A204.1 (cell line): ENCODE measurements at regions not wholly inside any gene's neighbourhood (a gene's known extent, or its start where the extent isn't known, plus 50 kb on each side); places are given as distances from the start of the nearest gene placed in this dataset.
"Not testable (repeated sequence)": the region's sequence is repeated elsewhere in the genome, so short reads cannot be mapped to it uniquely, and the experiment has no call there.

ENCODE experiments used
- FAIRE-seq: peaks from 2 replicates; lab custom pipeline; 2012; peaks lifted over from hg19 to GRCh38; lab: Jason Lieb, UNC

DNA sequence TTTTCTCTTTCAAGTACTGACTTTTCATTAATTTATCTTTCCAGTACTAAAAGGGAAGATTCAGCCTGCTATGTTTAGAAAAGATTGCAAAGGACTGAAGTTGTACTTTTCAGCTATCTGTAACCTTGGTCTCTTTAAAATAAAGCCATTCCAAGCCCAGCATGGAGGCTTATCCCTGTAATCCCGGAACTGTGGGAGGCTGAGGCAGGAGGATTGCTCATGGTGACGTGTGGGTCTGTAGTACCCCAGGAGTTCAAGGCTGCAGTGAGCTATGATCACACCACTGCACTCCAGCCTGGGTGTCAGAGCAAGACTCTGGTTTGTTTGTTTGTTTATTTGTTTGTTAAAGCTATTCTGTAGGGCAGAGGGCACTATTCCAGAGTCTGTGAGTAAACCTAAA, 50.6 kb upstream of the TMEM170B start:
- no peak for FAIRE-seq

DNA sequence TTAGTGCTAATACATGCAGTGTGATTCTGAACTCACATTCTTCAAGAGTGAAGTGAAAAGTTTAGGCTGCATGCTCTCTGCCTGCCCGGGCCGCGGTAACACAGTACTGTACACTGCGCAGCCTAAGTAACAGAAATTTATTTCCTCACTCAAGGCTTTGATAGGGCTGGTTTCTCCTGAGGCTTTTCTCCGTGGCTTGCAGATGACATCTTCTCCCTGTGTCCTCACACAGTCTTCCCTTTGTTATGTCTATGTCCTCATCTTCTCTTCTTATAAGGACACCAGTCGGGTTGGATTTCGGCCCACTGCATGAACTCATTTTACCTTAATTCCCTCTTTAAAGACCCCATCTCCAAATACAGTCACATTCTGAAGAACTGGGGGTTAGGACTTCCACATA, 51.1 kb upstream of the TMEM170B start:
- FAIRE-seq: no peak

DNA sequence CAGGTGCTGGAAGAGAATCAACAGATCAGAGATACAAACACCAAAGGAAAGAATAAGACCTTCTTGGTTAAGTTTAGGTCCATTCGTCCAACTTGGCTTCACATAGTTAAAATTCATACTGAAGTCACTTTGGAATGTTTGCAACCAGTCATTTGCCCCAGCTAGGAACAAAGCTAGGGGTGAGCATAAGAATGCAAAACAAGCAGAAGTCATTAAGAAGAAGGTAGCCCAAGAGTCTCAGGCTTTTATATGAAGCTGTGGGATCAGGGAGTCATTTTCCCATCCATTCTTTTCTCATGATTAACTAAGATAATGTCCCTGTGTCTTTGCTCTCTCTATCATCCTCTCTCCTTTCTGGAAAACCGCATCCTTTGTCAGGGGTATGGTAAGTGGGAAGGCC, 51.5 kb upstream of the TMEM170B start:
- FAIRE-seq: no peak

DNA sequence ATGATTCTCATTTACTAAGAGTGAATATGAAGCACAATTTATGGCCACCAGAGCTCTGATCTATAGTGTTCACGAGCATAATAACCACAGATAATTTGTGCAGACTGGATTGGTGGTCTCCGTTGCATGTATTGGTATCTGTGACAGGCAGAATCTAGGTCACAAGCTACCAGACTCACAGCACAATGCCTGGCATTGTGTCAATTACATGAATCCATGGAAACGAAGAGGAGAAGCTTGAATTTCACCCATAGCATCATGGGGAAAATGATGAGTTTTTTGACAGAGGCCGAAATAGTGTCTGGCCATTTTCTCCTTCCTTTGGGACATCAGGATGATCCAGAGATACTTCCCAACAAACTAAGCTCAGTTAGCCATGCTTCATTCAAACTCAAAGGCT, 52.3 kb upstream of the TMEM170B start:
- FAIRE-seq: no peak

DNA sequence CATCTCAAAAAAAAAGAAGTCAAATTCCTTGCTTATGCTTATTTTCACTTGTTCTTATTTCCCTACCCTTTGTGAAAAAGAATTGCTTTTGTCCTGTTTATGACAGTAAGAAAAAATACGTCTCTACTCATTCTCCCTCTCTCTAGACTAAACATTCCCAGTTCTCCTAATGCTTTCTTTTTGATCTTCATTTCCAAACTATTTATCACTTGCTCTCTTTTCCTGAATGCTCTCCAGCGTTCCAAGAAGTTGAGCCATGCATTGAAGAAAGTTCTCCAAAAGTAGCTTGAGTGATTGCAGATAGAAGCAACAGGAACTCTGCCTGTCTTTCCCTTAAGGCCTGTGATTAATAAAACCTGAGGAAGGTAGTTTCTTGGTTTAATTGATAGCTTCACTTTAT, 53.1 kb upstream of the TMEM170B start:
- FAIRE-seq: no peak

DNA sequence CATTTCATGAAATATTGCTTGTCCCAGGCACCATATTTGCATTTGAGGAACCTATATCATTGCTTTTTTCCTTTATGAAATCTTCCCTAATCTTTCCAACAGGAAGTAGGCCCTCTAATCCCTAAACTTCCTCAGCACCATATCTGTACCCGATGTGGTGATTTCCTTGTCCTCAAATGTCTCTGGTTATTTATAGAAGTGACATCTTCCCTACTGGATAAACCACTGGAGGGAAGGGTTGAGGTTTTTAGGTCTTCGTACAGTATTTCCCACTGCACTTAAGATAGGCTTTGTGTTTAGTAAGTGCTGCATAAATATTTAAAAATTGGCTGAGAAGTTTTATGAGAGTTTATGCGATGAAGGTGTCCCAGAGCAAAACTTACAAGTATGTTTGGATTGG, 54.9 kb upstream of the TMEM170B start:
- FAIRE-seq: no peak

DNA sequence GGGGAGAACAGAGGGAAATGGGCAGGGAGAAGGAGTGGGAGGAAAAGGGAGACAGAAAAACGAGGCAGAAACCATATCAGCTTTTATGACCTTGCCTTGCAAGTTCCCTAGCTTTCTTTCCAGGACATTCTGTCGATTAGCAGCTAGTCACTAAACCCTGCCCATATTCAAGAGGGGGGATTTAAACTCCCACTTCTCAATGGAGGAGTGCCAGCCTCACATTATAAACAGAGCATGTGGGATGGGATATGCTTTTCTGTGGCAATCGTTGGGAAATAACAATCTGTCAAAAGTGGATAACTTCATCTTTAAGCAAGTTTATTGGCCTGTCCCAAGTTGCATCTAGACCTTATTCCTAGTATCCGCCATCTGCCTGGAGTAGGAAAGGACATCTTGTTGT, 57.0 kb upstream of the TMEM170B start:
- no peak for FAIRE-seq

DNA sequence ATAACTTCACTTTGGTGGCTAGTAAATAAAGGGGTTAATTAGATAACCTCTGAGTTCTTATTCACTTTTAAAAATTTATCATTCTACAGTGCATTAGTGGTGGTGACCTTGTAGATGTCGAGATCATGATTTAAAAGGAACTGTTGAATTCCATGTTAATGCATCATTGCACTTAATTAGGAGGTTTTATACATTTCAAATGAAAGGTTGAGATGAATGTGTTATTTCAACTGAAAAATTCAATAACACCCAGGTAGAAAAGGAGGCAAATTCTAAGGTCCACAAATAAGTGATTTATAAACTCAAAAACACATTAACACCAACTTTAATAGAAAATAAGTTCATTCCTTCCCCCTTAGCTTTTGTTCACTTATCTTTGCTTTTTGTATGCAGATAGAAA, 58.3 kb upstream of the TMEM170B start:
- no peak for FAIRE-seq

DNA sequence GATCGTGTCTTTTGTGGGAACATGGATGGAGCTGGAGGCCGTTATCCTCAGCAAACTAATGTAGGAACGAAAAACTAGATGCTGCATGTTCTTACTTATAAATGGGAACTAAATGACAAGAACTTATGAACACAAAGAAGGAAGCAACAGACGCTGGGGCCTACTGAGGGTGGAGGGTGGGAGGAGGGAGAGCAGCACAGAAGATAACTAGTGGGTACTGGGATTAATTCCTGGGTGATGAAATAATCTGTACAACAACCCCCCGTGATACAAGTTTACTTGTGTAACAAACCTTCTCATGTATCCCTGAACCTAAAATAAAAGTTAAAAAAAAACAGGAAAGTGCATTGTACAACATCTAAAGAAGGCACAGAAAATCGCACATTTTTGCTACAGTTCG, 59.0 kb upstream of the TMEM170B start:
- FAIRE-seq: no peak

DNA sequence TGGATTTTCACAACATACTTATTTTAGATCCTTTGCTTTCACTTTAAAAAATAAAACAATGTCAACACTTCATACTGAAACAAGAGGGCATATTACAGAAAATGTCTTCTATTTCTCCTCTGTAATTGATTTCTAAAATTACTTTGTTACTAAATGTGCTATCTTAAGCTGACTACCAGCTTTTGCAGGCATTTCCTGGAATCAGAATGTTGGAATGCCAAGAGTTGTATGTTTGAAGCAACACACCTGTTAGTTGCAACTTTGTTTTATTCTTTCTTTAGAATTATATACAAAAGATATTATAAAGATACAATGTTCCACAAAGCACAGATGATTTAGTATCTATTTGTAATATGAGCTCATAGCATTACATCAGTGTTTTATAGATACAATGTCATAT, 62.5 kb upstream of the TMEM170B start:
- FAIRE-seq: no peak

DNA sequence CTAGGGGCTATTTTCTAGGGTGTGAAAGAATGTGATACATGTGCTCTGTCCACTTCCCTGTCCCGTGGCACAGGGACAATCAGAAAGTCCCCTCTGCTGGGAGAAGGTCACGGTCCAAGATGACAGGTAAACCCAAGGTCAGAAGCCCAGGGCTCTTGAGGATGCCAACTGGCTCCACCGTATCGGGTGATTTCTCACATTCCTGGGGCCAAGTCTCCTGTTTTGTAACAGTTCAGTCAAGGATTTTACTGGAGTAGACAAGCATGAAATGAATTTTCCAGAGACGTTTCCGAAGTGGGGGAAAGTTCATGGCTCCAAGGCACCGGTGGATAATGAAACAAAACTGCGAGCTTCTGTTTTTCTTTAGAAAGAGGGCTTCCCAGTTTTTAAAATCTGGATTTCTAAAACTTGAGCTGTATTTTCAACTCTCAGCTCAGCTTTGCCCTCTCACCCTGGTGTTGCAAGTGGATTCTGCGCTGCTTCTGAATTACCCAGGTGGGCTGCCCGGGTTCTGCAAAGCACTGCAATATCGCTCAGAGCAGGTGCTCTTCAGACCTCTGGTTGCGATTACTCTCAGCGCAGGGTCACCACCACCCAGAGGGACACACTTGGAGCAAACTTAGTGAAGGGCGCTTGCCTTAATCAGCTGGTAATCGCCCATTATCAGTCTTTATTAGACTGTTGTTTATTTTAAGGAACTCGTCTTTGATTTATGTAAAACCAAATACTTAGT, 64.4 kb upstream of the TMEM170B start:
- FAIRE-seq: no peak

DNA sequence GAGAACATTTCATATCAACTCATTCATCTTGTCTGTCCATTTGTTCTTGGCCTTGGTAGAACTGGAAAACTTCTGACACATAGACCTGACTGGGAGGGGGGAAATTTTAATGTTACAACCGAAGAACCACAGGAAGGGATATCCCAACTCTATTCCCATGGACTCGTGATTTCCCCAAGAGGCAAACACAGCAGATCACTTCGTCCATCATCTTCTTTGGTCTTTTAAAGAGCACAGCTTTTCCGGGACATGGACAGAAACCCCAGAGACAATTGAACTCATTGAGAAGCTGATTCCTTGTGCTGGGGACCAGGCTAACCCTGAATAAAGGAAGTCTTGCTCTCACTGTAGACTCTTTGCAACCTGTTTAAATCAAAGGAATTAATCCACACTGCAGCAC, 66.3 kb upstream of the TMEM170B start:
- no peak for FAIRE-seq

DNA sequence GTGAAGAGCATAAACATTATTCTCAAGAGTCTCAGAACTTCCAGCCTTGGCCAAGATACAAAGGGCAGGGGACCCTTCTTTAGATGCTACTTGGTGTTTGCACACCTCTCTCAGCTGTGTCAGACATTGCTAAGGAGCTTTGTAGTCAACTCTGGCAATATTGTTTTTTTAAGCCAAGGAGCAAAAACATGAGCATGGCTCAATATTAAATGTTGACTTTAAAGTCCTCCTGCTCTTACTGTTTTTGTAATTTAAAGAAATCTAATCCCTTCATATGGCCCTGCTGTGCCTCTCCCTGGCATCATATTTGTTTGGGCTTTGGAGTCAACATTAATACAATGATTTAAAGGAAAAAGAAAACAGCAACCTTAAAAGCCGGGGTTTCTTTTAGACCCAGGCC, 67.9 kb upstream of the TMEM170B start:
- no peak for FAIRE-seq

DNA sequence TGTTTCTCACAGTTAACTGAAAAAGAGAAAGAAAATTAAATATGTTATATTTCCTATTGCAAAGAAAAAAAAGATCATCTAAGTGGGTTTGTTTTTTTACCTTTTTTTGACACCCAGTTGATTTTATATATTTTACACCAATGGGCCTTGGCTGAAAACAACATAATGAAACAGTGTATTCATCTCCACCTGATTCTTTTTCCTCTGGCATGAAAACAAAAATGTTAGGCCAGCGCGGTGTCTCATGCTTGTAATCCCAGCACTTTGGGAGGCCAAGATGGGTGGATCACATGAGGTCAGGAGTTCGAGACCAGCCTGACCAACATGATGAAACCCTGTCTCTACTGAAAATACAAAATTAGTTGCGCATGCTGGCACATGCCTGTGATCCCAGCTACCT, 69.3 kb upstream of the TMEM170B start:
- FAIRE-seq: not testable (repeated sequence)

DNA sequence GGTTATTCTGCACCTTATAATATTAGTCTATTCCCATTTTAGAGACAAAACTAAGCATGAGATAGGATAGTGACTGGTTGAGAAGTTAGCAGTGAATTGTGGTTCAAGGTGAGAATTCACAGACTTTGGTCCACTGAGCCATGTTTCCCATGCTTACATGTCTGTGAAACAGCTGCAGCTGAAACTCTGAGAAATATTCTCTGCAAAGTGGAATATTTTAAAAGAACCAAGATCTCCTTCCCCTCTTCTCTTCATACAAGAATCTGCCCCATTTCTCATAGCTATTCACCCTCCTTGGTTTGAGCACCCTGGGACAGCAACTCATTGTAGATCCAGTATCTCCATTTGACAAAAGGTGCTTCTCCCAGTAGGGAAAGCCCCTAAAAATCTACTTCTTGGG, 70.2 kb upstream of the TMEM170B start:
- FAIRE-seq: no peak

DNA sequence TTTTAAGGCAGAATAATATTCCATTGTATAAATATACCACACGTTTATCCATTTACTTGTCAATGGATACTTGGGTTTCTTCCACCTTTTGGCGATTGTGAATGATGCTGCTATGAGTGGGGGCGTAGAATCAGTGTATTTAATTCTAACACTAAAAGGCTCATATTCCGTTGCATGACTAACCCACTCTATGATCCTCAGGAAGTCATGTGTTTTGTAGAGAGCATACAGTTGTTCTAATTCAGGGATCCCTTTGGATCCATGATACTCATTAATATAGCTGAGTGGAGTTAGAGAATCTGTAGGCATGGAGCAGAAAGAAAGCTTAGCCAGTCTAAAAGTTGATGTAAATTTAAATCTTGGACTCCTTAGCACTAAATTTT, 74.2 kb upstream of the TMEM170B start:
- FAIRE-seq: no peak

DNA sequence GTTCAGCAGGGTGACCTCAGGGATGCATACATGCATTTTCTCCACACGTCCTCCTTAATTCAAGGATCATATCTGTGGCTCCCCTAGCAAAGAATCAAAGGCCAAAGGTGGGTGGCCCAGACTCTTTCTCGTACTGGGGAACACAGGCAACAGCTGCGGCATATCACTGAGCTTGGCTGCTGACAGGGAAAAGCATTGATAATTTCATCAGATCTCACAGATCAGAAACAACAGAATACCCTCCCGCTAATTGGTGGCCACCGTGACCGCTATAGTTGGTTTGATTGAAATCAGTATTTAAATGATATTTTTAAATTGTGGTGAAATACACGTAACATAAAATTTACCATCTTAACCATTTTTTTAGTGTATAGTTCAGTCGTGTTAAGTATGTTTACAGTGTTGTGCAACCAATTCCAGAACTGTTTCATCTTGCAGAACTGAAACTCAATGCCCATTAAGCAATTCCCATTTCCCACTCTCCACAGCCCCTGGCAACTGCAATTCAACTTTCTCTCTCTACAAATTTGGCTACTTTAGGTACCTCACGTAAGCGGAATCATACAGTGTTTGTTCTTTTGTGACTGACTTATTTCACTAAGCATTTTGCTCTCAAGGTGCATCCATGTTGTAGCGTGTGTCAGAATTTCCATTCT, 74.7 kb upstream of the TMEM170B start:
- FAIRE-seq: no peak

DNA sequence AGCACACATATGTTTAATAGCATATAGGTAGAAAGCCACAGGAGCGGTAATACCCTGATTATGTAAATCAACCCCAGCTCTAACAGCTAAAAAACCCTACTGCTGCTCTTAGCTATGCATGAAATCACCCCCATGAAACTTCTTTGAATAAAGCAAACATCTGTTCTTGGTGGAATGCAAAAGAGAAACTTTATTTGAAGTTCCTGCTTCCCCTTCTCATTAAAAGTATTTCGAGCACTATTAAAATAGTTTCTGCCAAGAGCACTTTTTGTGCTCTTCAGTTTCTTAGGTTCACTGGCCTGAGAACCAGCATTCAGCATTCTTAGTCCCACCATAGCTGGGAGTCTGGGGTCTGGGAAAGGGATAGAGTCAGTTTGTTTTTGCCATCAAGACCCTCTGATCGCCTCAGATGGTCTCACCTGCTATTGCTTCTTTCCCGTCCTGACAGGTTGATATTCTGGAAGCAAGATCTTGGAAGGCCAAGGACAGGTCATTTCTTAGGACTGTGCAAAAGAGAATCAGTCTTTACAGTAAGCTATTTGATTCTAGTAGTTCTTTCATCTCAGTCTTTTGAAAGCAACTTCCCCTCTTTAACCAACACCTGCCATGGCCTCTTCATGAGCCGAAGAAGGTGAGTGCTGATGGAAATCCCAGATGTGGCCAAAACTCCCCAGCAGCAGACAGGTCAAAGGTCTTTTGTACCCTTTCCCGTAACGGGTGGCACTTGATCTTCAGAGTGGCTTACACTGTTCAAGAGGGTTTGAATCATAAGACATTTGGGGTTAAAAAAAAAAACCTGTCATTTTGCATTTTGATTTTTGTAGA, 76.5 kb upstream of the TMEM170B start:
- FAIRE-seq: no peak

DNA sequence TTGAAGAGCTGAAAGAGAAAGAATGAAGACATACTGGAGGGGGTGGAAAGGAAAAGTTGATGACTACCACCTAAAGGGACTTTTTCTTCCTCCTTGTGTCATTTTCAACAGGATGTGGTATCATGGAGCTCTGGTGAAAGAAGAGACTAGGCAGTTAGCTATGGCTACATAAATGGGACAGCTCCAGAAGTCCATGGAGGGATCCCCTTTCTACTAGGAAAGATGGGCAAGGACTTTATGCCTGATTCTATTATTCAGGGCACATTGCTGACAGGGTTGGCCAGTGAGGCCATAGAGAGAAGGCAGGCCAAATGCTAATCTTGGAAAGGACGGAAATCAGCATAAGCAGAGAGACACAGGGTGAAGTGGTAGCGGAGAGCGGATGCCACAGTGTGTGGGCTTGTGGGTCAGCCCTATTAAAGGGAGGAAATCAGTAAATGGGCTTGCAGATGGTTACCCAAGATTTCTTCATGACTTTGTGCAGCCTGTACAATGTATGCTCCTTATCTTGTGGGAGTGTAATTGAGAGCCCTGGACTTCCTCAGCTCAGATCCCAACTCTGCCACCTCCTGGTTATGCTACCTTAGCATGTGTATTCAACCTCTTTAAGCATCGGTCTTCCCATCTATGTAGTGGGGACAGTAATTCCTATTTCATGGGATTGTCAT, 77.4 kb upstream of the TMEM170B start:
- FAIRE-seq: no peak

DNA sequence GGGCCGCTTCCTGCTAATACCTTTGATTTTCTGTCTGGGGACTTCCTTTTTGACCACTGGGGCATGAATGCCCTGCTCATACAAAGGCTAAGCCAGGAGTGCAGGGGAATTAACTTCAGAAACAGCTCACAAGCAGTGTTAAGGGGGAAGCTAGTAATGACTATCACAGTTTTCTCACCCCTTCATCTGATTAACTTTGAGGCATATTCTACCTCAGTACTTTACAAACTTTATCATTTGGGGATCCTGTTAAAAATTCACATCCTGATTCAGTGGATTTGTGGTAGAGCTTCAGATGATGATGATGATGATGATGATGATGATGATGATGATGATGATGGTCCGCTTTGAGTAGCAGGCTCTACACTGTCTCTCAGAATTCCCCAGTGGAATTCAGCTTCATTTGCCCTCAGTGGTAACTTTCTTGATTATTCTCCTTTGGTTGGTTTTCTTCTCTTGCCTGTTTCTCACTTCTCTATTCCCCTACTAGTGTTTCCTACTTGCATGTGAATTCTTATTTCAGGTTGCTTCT, 78.4 kb upstream of the TMEM170B start:
- FAIRE-seq: no peak

DNA sequence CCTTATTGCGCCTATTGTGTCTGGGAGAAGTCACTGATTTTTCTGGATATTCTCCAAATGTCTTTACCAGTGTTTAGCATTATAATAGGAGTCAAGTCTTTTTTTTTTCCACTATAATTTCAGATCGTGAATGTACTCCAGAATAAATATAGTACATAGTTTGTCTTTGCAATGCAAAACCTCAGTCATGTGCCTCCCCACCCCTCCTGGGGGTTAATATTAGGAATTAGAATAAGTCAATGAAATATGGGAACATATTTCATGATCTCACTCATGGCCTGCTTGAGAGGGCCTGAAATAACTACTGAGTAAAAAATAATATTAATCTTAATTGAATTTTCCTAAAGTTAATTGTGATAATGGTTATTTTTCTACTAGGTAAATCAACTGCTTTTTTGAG, 79.0 kb upstream of the TMEM170B start:
- no peak for FAIRE-seq

DNA sequence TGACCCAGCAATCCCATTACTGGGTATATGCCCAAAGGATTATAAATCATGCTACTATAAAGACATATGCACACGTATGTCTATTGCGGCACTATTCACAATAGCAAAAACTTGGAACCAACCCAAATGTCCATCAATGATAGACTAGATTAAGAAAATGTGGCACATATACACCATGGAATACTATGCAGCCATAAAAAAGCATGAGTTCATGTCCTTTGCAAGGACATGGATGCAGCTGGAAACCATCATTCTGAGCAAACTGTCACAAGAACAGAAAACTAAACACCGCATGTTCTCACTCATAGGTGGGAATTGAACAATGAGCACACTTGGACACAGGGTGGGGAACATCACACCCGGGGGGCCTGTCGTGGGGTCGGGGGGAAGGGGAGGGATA, 80.1 kb upstream of the TMEM170B start:
- FAIRE-seq: not testable (repeated sequence)

DNA sequence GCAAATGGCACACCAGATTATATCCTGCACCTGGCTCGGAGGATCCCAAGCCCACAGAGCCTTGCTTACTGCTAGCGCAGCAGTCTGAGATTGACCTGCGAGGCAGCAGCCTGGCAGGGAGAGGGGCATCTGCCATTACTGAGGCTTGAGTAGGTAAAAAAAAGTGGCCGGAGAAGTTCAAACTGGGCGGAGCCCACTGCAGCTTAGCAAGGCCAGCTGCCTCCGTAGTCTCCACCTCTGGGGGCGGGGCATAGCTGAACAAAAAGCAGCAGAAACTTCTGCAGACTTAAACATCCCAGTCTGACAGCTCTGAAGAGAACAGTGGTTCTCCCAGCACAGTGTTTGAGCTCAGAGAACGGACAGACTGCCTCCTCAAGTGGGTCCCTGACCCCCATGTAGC, 85.4 kb upstream of the TMEM170B start:
- not testable (repeated sequence) for FAIRE-seq
